ENCODE measurements at regions not wholly inside any gene's neighbourhood (a gene's known extent, or its start where the extent isn't known, plus 50 kb on each side); places are given as distances from the start of the nearest gene placed in this dataset.

GRCh38 chr12:93135286-93136239, 206.5 kb upstream of the EEA1 start:
- no peak for DNase-seq

- no peak for DNase-seq
These were observed 207.4 kb upstream of the EEA1 start for GRCh38 chr12:93136253-93137055.

GRCh38 chr12:93137656-93138612, 208.8 kb upstream of the EEA1 start:
- no peak for DNase-seq

- DNase-seq = no peak
These were observed 210.1 kb upstream of the EEA1 start for GRCh38 chr12:93139028-93139665.

GRCh38 chr12:93140325-93140724, 211.2 kb upstream of the EEA1 start:
- no peak for DNase-seq

GRCh38 chr12:93140801-93141200, 211.7 kb upstream of the EEA1 start:
- DNase-seq = no peak

GRCh38 chr12:93142881-93143280, 213.8 kb upstream of the EEA1 start:
- DNase-seq = no peak

GRCh38 chr12:93144109-93144508, 215.0 kb upstream of the EEA1 start:
- no peak for DNase-seq

GRCh38 chr12:93145086-93145485, 216.0 kb upstream of the EEA1 start:
- DNase-seq = no peak

GRCh38 chr12:93146263-93146939, 217.3 kb upstream of the EEA1 start:
- no peak for DNase-seq

- no peak for DNase-seq
These were observed 217.9 kb upstream of the EEA1 start for GRCh38 chr12:93146970-93147369.

- no peak for DNase-seq
These were observed 219.3 kb upstream of the EEA1 start for GRCh38 chr12:93148412-93148811.

GRCh38 chr12:93149229-93149628, 220.1 kb upstream of the EEA1 start:
- no peak for DNase-seq

GRCh38 chr12:93151079-93151762, 222.1 kb upstream of the EEA1 start:
- DNase-seq = no peak

GRCh38 chr12:93152617-93153016, 223.5 kb upstream of the EEA1 start:
- DNase-seq = no peak

- no peak for DNase-seq
These were observed 224.2 kb upstream of the EEA1 start for GRCh38 chr12:93153321-93153720.

GRCh38 chr12:93154096-93154728, 223.5 kb upstream of the NUDT4 start:
- DNase-seq = no peak

GRCh38 chr12:93154753-93155480, 222.8 kb upstream of the NUDT4 start:
- no peak for DNase-seq

- no peak for DNase-seq
These were observed 221.5 kb upstream of the NUDT4 start for GRCh38 chr12:93156086-93156716.

Measured in NCI-H524 treated with DMSO at 0.1 percent for 48 hours (cell line).